ENCODE measurements at regions not wholly inside any gene's neighbourhood (a gene's known extent, or its start where the extent isn't known, plus 50 kb on each side); places are given as distances from the start of the nearest gene placed in this dataset.

- no peaks in the 10 kb centered on the region for H3K4me1 ChIP-seq (ENCODE audit: control insufficient read depth, insufficient read depth, low read length)
- no peaks in the 10 kb centered on the region for H3K36me3 ChIP-seq (ENCODE audit: control insufficient read depth in 2 of 2, insufficient read depth in 1 of 2, low read length in 2 of 2)
- TF ChIP-seq ZSCAN23 (tag by site-specific recombination; IDR thresholded peaks at IDR 0.05) (no peak), ZBTB7A (tag by site-specific recombination; IDR thresholded peaks at IDR 0.05; ENCODE audit: low read depth) (no peak), ZNF10 (tag by site-specific recombination; IDR thresholded peaks at IDR 0.05) (no peak), ZNF747 (tag by site-specific recombination; IDR thresholded peaks at IDR 0.05) (no peak), ZBTB20 (tag by site-specific recombination; IDR thresholded peaks at IDR 0.05) (no peak), ZSCAN4 (tag by site-specific recombination; IDR thresholded peaks at IDR 0.05) (no peak), YY2 (tag by site-specific recombination; IDR thresholded peaks at IDR 0.05) (no peak), ZNF645 (tag by site-specific recombination; IDR thresholded peaks at IDR 0.05) (no peak), ZNF664 (tag by site-specific recombination; IDR thresholded peaks at IDR 0.05) (no peak), ZNF791 (tag by site-specific recombination; IDR thresholded peaks at IDR 0.05) (no peak), ZNF792 (tag by site-specific recombination; IDR thresholded peaks at IDR 0.05) (no peak), ZNF776 (tag by site-specific recombination; IDR thresholded peaks at IDR 0.05; ENCODE audit: borderline replicate concordance) (no peak), ZNF423 (tag by site-specific recombination; IDR thresholded peaks at IDR 0.05) (no peak)
- ChIA-PET POLR2A (no interaction called here), CTCF (no interaction called here)
- H3K4me3 ChIP-seq (ENCODE audit: low read depth, low read length), result no peak overlapping the region
- no peaks in the 10 kb centered on the region for H3K9me3 ChIP-seq (ENCODE audit: control insufficient read depth, insufficient read depth, low read depth, low read length)
- no peak overlapping the region for H3K27ac ChIP-seq (ENCODE audit: extremely low read depth, low read depth, low read length)
Measured at GRCh38 chr15:23913081-23913480, 226.0 kb upstream of the NDN start.

GRCh38 chr15:23913635-23914034, 226.5 kb upstream of the NDN start:
- H3K27ac ChIP-seq (ENCODE audit: extremely low read depth, low read depth, low read length), result no peak overlapping the region
- TF ChIP-seq KLF1 (tag by site-specific recombination; IDR thresholded peaks at IDR 0.05) (no peak), ZNF501 (tag by site-specific recombination; IDR thresholded peaks at IDR 0.05) (no peak), ZNF26 (tag by site-specific recombination; IDR thresholded peaks at IDR 0.05) (no peak), GLIS1 (tag by site-specific recombination; IDR thresholded peaks at IDR 0.05) (no peak)
- ChIA-PET POLR2A (no interaction called here), CTCF (no interaction called here)
- H3K4me3 ChIP-seq (ENCODE audit: low read depth, low read length), result no peak overlapping the region
- no peaks in the 10 kb centered on the region for H3K4me1 ChIP-seq (ENCODE audit: control insufficient read depth, insufficient read depth, low read length)
- no peaks in the 10 kb centered on the region for H3K9me3 ChIP-seq (ENCODE audit: control insufficient read depth, insufficient read depth, low read depth, low read length)
- H3K36me3 ChIP-seq (ENCODE audit: control insufficient read depth in 2 of 2, insufficient read depth in 1 of 2, low read length in 2 of 2), result no peaks in the 10 kb centered on the region

- Histone ChIP-seq H3K27ac (ENCODE audit: extremely low read depth, low read depth, low read length) (no peak overlapping the region), H3K4me1 (ENCODE audit: control insufficient read depth, insufficient read depth, low read length) (no peaks in the 10 kb centered on the region), H3K36me3 (ENCODE audit: control insufficient read depth in 2 of 2, insufficient read depth in 1 of 2, low read length in 2 of 2) (no peaks in the 10 kb centered on the region), H3K9me3 (ENCODE audit: control insufficient read depth, insufficient read depth, low read depth, low read length) (no peaks in the 10 kb centered on the region), H3K4me3 (ENCODE audit: low read depth, low read length) (no peak overlapping the region)
- ChIA-PET POLR2A (no interaction called here), CTCF (no interaction called here)
- no peak for TF ChIP-seq TSHZ1 (tag by site-specific recombination; IDR thresholded peaks at IDR 0.05; ENCODE audit: borderline replicate concordance)
Measured at GRCh38 chr15:23924686-23925085, 237.6 kb upstream of the NDN start.

All from HEK293 (cell line).